GM21447 (cell line): ENCODE measurements at regions not wholly inside any gene's neighbourhood (a gene's known extent, or its start where the extent isn't known, plus 50 kb on each side); places are given as distances from the start of the nearest gene placed in this dataset.
"Not testable (repeated sequence)": the region's sequence is repeated elsewhere in the genome, so short reads cannot be mapped to it uniquely, and the experiment has no call there.

Experiments used
- ATAC-seq: cut with Tn5 transposase; IDR thresholded peaks from one replicate; pipeline ENCODE4 v1.9.1; 2021; ENCODE audit not compliant: unreplicated experiment

GRCh38 chr13:53343361-53343744 lies 314.7 kb downstream of the OLFM4 start:
- ATAC-seq, result no peak

DNA sequence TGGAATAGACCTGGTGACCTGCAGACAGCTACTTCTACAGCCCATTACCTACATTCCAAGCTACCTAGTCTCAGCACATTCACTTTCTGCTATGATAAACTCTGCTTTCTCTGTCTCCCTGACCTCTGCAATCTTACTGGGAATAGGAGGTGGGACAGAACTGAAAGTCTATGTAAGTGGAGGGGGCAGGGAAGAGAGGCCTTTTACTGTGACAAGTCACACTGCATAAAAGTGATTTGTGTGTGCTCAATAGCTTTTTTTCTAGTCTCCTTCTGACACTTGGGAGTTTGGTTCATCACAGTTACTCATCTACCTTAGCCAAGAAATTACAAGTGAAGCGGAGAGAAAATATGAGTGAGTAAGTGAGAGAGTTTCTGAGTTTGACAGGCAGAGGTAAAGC lies 322.4 kb downstream of the OLFM4 start:
- no peak for ATAC-seq

GRCh38 chr13:53357582-53357981 lies 329.0 kb downstream of the OLFM4 start:
- ATAC-seq, result no peak

DNA sequence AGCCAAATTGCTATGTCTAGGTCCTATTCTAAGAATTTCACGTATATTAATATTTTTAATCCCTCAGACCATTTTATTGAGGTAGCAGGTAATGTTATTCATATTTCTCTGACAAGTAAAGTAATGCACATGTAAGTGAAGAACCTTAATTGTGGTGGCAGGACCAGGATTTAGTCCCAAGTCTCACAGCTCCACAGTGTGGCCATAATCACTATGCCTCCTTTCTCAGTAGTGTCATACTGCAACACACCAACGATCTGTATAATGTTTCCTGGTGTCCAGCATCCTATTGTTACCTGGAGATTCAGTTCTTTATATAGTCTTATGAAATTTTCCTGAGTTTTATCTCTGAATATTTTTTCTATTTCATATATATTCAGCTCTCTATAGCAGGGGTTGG lies 340.3 kb downstream of the OLFM4 start:
- no peak for ATAC-seq

DNA sequence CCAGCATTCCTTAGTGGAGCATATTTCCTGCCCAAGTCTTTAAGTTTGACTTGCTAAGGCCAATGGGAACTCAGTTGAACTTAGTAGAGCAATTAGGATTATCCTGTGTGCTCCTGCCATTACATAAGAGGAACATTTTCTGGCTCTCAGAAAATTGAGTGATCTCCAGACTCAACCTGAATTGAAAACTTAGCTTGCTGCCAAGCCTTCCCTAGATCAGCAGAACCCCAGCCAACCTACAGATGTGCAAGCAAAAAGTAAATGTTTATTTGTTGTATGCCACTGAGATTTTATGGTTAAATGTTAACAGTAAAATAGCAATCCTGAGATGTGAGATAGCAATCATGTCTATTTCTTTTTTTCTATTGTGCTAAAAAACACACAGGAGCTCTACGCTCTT lies 350.9 kb downstream of the OLFM4 start:
- no peak for ATAC-seq

GRCh38 chr13:53382008-53382407 lies 353.4 kb downstream of the OLFM4 start:
- ATAC-seq, result no peak

- no peak for ATAC-seq
These were observed 369.4 kb downstream of the OLFM4 start for GRCh38 chr13:53398051-53398450.

GRCh38 chr13:53405616-53406015 lies 377.0 kb downstream of the OLFM4 start:
- ATAC-seq, result no peak

DNA sequence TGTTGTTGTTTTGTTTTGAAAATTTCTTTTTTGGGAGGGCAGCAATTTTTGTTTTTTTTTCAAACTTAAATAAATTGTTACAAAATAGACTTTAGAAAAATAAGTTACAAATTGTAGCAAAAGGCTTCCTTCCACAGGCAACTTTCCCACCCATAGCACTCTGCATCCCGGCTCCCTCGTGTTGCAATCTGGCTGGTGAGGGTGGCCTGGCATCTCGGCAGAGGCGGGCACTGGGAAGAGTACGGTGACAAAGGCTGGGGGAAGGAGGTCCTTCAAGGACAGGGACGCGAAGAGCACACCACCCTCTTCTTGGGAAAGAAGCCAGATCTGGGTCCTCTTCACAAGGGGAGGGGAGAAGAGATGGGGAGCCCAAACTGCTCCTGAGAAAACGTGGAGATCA lies 379.7 kb downstream of the OLFM4 start:
- ATAC-seq, result no peak

DNA sequence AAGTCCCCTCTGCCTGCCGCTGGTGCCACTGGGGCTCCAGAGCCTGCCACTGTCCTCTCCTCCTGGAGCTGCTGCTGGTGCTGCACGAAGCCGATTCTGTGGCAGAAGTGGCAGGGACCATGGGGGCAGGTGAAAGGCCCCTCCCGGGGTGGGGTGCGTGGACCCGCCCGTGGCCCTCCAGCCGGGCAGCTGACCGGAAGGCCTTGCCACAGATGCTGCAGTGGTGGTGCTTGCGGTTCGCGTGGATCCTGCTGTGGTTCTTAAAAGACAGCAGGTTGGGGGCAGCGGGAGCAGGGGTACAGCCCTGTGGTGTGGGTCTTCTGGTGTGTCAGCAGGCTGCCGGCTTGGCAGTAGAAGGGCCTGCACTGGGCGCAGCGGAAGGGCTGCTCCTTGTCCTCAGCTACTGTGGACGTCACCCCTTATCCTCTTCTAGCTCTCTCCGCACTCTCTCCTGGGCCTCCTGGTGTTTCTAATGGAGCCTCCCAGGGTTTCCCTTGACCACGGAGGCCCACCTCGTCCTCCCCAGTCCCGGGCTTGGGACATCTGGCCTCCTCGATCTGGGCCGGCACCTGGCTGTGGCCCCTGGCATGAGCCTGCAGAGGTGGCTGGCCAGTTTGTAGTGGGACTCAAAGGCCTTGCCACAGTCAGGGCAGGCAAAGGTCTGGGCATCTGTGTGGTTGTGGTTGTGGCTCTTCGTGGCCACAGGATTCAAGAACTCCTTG lies 380.4 kb downstream of the OLFM4 start:
- ATAC-seq, result no peak

- ATAC-seq, result no peak
These were observed 382.9 kb downstream of the OLFM4 start for GRCh38 chr13:53411463-53411862.

DNA sequence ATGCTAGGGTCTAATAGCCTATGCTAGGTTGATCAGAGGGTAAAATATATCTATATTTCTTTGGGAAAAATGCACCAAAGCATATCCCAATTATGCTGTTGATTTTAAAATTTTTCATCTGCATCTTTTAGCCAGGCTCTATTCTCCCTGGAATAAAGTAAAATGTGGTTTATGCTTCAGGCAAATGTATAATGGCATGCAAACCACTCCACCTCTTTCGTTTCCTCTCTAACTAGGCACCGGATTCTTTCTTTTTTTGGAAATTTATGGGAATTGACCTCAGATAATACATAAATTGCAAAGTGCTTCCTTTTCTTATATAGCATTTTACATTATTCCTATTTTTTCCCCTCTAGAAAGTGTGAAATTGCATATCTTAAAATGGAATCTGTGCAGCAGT lies 386.5 kb downstream of the OLFM4 start:
- no peak for ATAC-seq

DNA sequence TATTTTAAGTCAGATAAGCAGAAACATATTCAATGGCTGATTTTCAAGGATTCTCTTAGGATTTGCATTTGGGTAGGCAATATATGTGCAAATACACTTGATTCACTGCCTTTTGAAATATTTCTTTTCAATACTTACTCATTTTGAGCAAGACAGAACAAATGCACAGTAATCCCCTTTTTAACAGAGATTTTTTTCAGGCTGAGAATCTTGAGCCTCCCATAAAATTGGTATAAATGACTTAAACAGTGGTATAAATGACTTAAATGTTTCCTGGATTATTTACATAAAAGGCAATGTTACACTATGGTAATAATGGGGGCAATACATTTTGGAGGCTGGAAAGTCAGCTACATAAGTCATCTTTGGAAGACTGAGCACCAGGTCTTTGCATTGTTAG lies 389.0 kb downstream of the OLFM4 start:
- no peak for ATAC-seq

GRCh38 chr13:53422415-53422814 lies 393.8 kb downstream of the OLFM4 start:
- no peak for ATAC-seq

DNA sequence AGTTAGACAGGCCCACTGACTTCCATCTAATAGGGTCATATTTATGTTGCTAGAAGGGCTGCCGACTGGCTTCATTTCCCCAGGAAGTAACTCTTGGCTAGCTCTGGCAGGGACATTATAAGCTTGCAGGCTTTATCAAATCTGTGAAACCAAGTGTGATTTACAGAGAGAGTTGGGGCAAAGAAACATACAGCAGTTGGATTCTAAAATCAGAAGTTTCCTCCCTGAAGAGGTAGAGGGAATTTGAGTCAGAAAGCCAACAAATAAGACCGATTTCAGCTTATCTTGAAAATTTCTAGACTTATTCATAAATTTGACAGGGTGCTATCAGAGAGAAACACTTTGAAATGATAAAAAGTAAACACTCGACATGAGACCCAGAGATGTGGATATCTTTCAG lies 407.8 kb downstream of the OLFM4 start:
- no peak for ATAC-seq

- no peak for ATAC-seq
These were observed 411.0 kb downstream of the OLFM4 start for GRCh38 chr13:53439439-53440225.

- ATAC-seq, result no peak
These were observed 414.4 kb downstream of the OLFM4 start for GRCh38 chr13:53442979-53443378.

- no peak for ATAC-seq
These were observed 417.1 kb downstream of the OLFM4 start for GRCh38 chr13:53445686-53446085.

GRCh38 chr13:53447456-53447855 lies 418.8 kb downstream of the OLFM4 start:
- no peak for ATAC-seq

GRCh38 chr13:53447863-53448262 lies 419.2 kb downstream of the OLFM4 start:
- no peak for ATAC-seq

- not testable (repeated sequence) for ATAC-seq
These were observed 423.7 kb downstream of the OLFM4 start for GRCh38 chr13:53452263-53452808.

- ATAC-seq, result no peak
These were observed 432.2 kb downstream of the OLFM4 start for GRCh38 chr13:53460796-53461195.
